Erythroblast (primary cell): ENCODE measurements at regions not wholly inside any gene's neighbourhood (a gene's known extent, or its start where the extent isn't known, plus 50 kb on each side); places are given as distances from the start of the nearest gene placed in this dataset.

Experiments used
- GATA1 ChIP-seq: IDR thresholded peaks from 2 replicates; pipeline ENCODE4 v1.6.1; 2011; ENCODE audit warnings: low read depth, mild to moderate bottlenecking, control low read depth, low read length, moderate library complexity
- POLR2A ChIP-seq: IDR thresholded peaks from 2 replicates; pipeline ENCODE4 v1.6.1; 2011; ENCODE audit warnings: mild to moderate bottlenecking, low read length

GRCh38 chr9:703392-703791 is 138.1 kb upstream of the DMRT1 start:
- no peak for TF ChIP-seq POLR2A
- TF ChIP-seq GATA1: no peak
